ENCODE measurements at regions not wholly inside any gene's neighbourhood (a gene's known extent, or its start where the extent isn't known, plus 50 kb on each side); places are given as distances from the start of the nearest gene placed in this dataset.

GRCh38 chr17:69814031-69814430, 261.0 kb upstream of the KCNJ16 start:
- Histone ChIP-seq H3K27me3 (ENCODE audit: control insufficient read depth, insufficient read depth, low read length) (no peaks in the 10 kb centered on the region), H3K4me3 (ENCODE audit: low read depth, low read length) (no peak overlapping the region), H3K27ac (ENCODE audit: low read depth, low read length) (no peak overlapping the region), H3K9me3 (ENCODE audit: control insufficient read depth, insufficient read depth, low read length) (no peaks in the 10 kb centered on the region)
- no peak for DNase-seq (ENCODE audit: low read depth, low spot score)
- CTCF ChIA-PET = no interaction called here
- TF ChIP-seq, protein P1, sequence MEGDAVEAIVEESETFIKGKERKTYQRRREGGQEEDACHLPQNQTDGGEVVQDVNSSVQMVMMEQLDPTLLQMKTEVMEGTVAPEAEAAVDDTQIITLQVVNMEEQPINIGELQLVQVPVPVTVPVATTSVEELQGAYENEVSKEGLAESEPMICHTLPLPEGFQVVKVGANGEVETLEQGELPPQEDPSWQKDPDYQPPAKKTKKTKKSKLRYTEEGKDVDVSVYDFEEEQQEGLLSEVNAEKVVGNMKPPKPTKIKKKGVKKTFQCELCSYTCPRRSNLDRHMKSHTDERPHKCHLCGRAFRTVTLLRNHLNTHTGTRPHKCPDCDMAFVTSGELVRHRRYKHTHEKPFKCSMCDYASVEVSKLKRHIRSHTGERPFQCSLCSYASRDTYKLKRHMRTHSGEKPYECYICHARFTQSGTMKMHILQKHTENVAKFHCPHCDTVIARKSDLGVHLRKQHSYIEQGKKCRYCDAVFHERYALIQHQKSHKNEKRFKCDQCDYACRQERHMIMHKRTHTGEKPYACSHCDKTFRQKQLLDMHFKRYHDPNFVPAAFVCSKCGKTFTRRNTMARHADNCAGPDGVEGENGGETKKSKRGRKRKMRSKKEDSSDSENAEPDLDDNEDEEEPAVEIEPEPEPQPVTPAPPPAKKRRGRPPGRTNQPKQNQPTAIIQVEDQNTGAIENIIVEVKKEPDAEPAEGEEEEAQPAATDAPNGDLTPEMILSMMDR (IDR thresholded peaks at IDR 0.05; ENCODE audit: low read depth, low read length) = no peak
- POLR2A ChIA-PET = no interaction called here

DNA sequence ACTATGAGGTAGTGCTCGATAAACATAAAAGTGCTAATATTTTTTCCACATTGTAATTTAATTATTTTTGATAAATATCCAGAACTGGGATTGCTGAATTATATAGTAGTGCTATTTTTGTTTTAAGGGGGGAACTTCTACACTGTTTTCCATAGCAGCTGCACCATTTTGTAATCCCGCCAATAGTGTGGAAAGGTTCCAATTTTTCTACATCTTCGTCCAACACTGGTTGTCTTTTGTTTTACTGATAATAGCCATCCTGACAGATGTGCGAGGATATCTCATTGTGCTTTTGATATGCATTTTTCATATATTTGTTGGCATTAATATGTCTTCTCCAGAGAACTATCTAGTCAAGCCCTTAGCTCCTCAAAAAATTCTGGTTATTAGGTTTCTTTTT, 259.6 kb upstream of the KCNJ16 start:
- ChIA-PET CTCF (no interaction called here), POLR2A (no interaction called here)
- TF ChIP-seq, protein P1 (IDR thresholded peaks at IDR 0.05; ENCODE audit: low read depth, low read length) = no peak
- DNase-seq (ENCODE audit: low read depth, low spot score) = no peak
- Histone ChIP-seq H3K9me3 (ENCODE audit: control insufficient read depth, insufficient read depth, low read length) (no peaks in the 10 kb centered on the region), H3K27ac (ENCODE audit: low read depth, low read length) (no peak overlapping the region), H3K4me3 (ENCODE audit: low read depth, low read length) (no peak overlapping the region), H3K27me3 (ENCODE audit: control insufficient read depth, insufficient read depth, low read length) (no peaks in the 10 kb centered on the region)

- POLR2A ChIA-PET = no interaction called here
- peaks cover 7% of the 10 kb centered on the region for H3K27me3 ChIP-seq (ENCODE audit: control insufficient read depth, insufficient read depth, low read length)
- TF ChIP-seq, protein P1 (IDR thresholded peaks at IDR 0.05; ENCODE audit: low read depth, low read length) = no peak
- H3K27ac ChIP-seq (ENCODE audit: low read depth, low read length) = no peak overlapping the region
- no peak overlapping the region for H3K4me3 ChIP-seq (ENCODE audit: low read depth, low read length)
- no peak for DNase-seq (ENCODE audit: low read depth, low spot score)
- CTCF ChIA-PET = no interaction called here
- H3K9me3 ChIP-seq (ENCODE audit: control insufficient read depth, insufficient read depth, low read length) = peaks cover 18% of the 10 kb centered on the region
Observed at GRCh38 chr17:69818467-69818866, 256.6 kb upstream of the KCNJ16 start.

GRCh38 chr17:69819316-69820087, 255.5 kb upstream of the KCNJ16 start:
- no peak overlapping the region for H3K27ac ChIP-seq (ENCODE audit: low read depth, low read length)
- TF ChIP-seq, protein P1 (IDR thresholded peaks at IDR 0.05; ENCODE audit: low read depth, low read length) = no peak
- ChIA-PET CTCF (no interaction called here), POLR2A (no interaction called here)
- peaks cover 7% of the 10 kb centered on the region for H3K27me3 ChIP-seq (ENCODE audit: control insufficient read depth, insufficient read depth, low read length)
- H3K4me3 ChIP-seq (ENCODE audit: low read depth, low read length) = no peak overlapping the region
- H3K9me3 ChIP-seq (ENCODE audit: control insufficient read depth, insufficient read depth, low read length) = peaks cover 18% of the 10 kb centered on the region
- DNase-seq (ENCODE audit: low read depth, low spot score) = no peak

GRCh38 chr17:69820876-69821473, 254.1 kb upstream of the KCNJ16 start:
- Histone ChIP-seq H3K27ac (ENCODE audit: low read depth, low read length) (no peak overlapping the region), H3K27me3 (ENCODE audit: control insufficient read depth, insufficient read depth, low read length) (peaks cover 7% of the 10 kb centered on the region), H3K4me3 (ENCODE audit: low read depth, low read length) (no peak overlapping the region), H3K9me3 (ENCODE audit: control insufficient read depth, insufficient read depth, low read length) (peaks cover 18% of the 10 kb centered on the region)
- POLR2A ChIA-PET = no interaction called here
- CTCF ChIA-PET = no interaction called here
- TF ChIP-seq, protein P1 (IDR thresholded peaks at IDR 0.05; ENCODE audit: low read depth, low read length) = no peak
- DNase-seq (ENCODE audit: low read depth, low spot score) = no peak

Data from AG04450 (cell line).